ENCODE measurements at regions not wholly inside any gene's neighbourhood (a gene's known extent, or its start where the extent isn't known, plus 50 kb on each side); places are given as distances from the start of the nearest gene placed in this dataset.
"Not testable (repeated sequence)": the region's sequence is repeated elsewhere in the genome, so short reads cannot be mapped to it uniquely, and the experiment has no call there.

- DNase-seq (ENCODE audit: low read depth): peak; percentile 9
- not testable (repeated sequence) for H3K4me3 ChIP-seq (ENCODE audit: low read depth, low read length)
Observed at GRCh38 chrY:11461406-11461805, 1239.6 kb upstream of the USP9Y start.

DNA sequence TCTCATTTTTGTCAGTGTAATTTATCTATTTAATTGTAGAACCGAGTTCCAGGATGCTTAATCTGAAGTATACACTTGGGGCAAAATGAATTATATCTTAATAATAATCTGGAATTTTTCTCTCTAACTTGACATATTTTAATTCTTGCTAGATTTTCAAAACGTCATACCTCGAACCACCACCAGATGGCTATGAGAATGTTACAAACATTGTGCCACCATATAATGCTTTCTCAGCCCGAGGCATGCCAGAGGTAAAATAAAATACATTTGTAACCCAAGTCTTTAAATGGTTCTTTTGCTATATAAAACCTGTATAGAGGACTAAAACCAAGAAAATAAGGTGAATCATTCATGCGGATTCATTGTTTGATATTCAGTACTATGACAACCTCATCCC lies 1234.3 kb upstream of the USP9Y start:
- not testable (repeated sequence) for H3K4me3 ChIP-seq (ENCODE audit: low read depth, low read length)
- peak; percentile 3 for DNase-seq (ENCODE audit: low read depth)
